ENCODE measurements at regions not wholly inside any gene's neighbourhood (a gene's known extent, or its start where the extent isn't known, plus 50 kb on each side); places are given as distances from the start of the nearest gene placed in this dataset.

GRCh38 chr10:10530313-10530712 is 487.4 kb upstream of the CELF2 start:
- no peak for TF ChIP-seq CTCF (IDR thresholded peaks at IDR 0.05)
- no peak for TF ChIP-seq EP300 (IDR thresholded peaks at IDR 0.05)
- no peak for TF ChIP-seq MAZ (IDR thresholded peaks at IDR 0.05; ENCODE audit: borderline replicate concordance, low read depth, low read length)
- no peak for TF ChIP-seq FOSL2 (IDR thresholded peaks at IDR 0.05)
- no peak for TF ChIP-seq FOSL2 (CRISPR knock-in tag; IDR thresholded peaks at IDR 0.05)
